Hepatocyte (in vitro differentiated cells): ENCODE measurements at regions not wholly inside any gene's neighbourhood (a gene's known extent, or its start where the extent isn't known, plus 50 kb on each side); places are given as distances from the start of the nearest gene placed in this dataset.

Experiments used
- CTCF ChIP-seq: fragments of 200-600 bp; sonication (generic); IDR thresholded peaks from 2 replicates; pipeline ENCODE4 v1.5.1; 2016; ENCODE audit warnings: antibody characterized with exemption, mild to moderate bottlenecking; ENCODE audit not compliant: poor library complexity
- EZH2 ChIP-seq: fragments of 200-600 bp; sonication (generic); IDR thresholded peaks from 2 replicates; pipeline ENCODE4 v1.6.1; 2016; ENCODE audit warnings: antibody characterized with exemption, mild to moderate bottlenecking, borderline replicate concordance

- TF ChIP-seq CTCF (no peak), EZH2 (no peak)
Measured at GRCh38 chr5:152247850-152248385, 157.2 kb downstream of the NMUR2 start.
